SU-DHL-6 (cell line): ENCODE measurements at regions not wholly inside any gene's neighbourhood (a gene's known extent, or its start where the extent isn't known, plus 50 kb on each side); places are given as distances from the start of the nearest gene placed in this dataset.

Experiments
- H2AFZ ChIP-seq: fragments of 200-600 bp; sonication (generic); 2 replicates; pipeline ENCODE4 v1.6.1; 2014; ENCODE audit warnings: low read depth, mild to moderate bottlenecking, moderate library complexity, mixed read lengths, antibody characterized with exemption, low read length; ENCODE audit not compliant: severe bottlenecking
- H3F3A ChIP-seq: fragments of 200-600 bp; shearing (Covaris generic); 2 replicates; pipeline ENCODE4 v1.6.0; 2016; ENCODE audit warnings: antibody characterized with exemption, mild to moderate bottlenecking; ENCODE audit not compliant: insufficient read depth
- H3K27ac ChIP-seq: fragments of 200-600 bp; sonication (generic); 2 replicates; pipeline ENCODE4 v1.5.1; 2016; ENCODE audit warnings: low read depth, mild to moderate bottlenecking, low read length, moderate library complexity, mixed read lengths
- H3K27me3 ChIP-seq: fragments of 200-600 bp; sonication (generic), shearing (Covaris generic); 2 replicates; pipeline ENCODE4 v1.6.0; 2014; ENCODE audit warnings: mild to moderate bottlenecking, low read length
- H3K36me3 ChIP-seq: fragments of 200-600 bp; sonication (generic); 2 replicates; pipeline ENCODE4 v1.6.1; 2014; ENCODE audit warnings: mild to moderate bottlenecking, low read length, mixed read lengths
- H3K4me2 ChIP-seq: fragments of 300-600, 200-600 bp; shearing (Covaris generic), sonication (generic); 2 replicates; pipeline ENCODE4 v1.6.0; 2014; ENCODE audit warnings: low read length, low read depth, mild to moderate bottlenecking; ENCODE audit not compliant: poor library complexity, severe bottlenecking
- H3K4me3 ChIP-seq: fragments of 200-600 bp; sonication (generic); 2 replicates; pipeline ENCODE4 v1.5.1; 2014; ENCODE audit warnings: antibody characterized with exemption, low read length, mild to moderate bottlenecking, mixed read lengths; ENCODE audit not compliant: insufficient read depth, poor library complexity, severe bottlenecking
- H3K79me2 ChIP-seq: fragments of 200-600 bp; sonication (generic); 2 replicates; pipeline ENCODE4 v1.6.1; 2014; ENCODE audit warnings: mild to moderate bottlenecking, low read length, moderate library complexity; ENCODE audit not compliant: insufficient read depth
- H3K9ac ChIP-seq: fragments of 200-600 bp; sonication (generic); 2 replicates; pipeline ENCODE4 v1.7.0; 2014; ENCODE audit warnings: mild to moderate bottlenecking, low read length
- H3K9me2 ChIP-seq: fragments of 200-600 bp; sonication (generic); replicated peaks from 2 replicates; pipeline ENCODE4 v1.6.1; 2014; ENCODE audit warnings: low read length; ENCODE audit not compliant: insufficient read depth
- H3K9me3 ChIP-seq: fragments of 200-600 bp; sonication (generic); 2 replicates; pipeline ENCODE4 v1.6.1; 2014; ENCODE audit warnings: low read length, mixed read lengths; ENCODE audit not compliant: insufficient read depth
- H4K20me1 ChIP-seq: fragments of 200-600 bp; sonication (generic); 2 replicates; pipeline ENCODE4 v1.6.1; 2014; ENCODE audit warnings: low read depth, mild to moderate bottlenecking, antibody characterized with exemption, low read length, moderate library complexity, mixed read lengths
- CTCF ChIP-seq: fragments of 200-600 bp; sonication (generic); IDR thresholded peaks from one replicate; pipeline ENCODE4 v1.5.1; 2017; ENCODE audit warnings: antibody characterized with exemption, mild to moderate bottlenecking, low read length, moderate library complexity; ENCODE audit not compliant: insufficient read depth, poor library complexity, severe bottlenecking
- EZH2phosphoT487 ChIP-seq: fragments of 200-600 bp; sonication (generic), shearing (Covaris generic); conservative IDR thresholded peaks from 2 replicates; pipeline ENCODE4 v1.6.1; 2018; ENCODE audit warnings: mild to moderate bottlenecking, antibody characterized with exemption, low read length, moderate library complexity, mixed read lengths

GRCh38 chr5:81914696-81915095 is 57.1 kb upstream of the ATG10 start:
- H2AFZ ChIP-seq, result no peak overlapping the region
- TF ChIP-seq CTCF (no peak), EZH2phosphoT487 (no peak)

GRCh38 chr5:81912933-81913332 is 58.9 kb upstream of the ATG10 start:
- no peaks in the 10 kb centered on the region for H4K20me1 ChIP-seq
- H3K4me2 ChIP-seq, result no peak overlapping the region
- no peaks in the 10 kb centered on the region for H3K79me2 ChIP-seq
- H3K27ac ChIP-seq, result no peak overlapping the region
- no peaks in the 10 kb centered on the region for H3F3A ChIP-seq
- H3K4me3 ChIP-seq, result no peak overlapping the region
- TF ChIP-seq EZH2phosphoT487 (no peak), CTCF (no peak)
- no peak overlapping the region for H2AFZ ChIP-seq
- no peaks in the 10 kb centered on the region for H3K9me3 ChIP-seq
- no peaks in the 10 kb centered on the region for H3K36me3 ChIP-seq
- H3K27me3 ChIP-seq, result no peaks in the 10 kb centered on the region
- no peak overlapping the region for H3K9ac ChIP-seq
- H3K9me2 ChIP-seq, result no peaks in the 10 kb centered on the region

More at GRCh38 chr5:81914696-81915095, 57.1 kb upstream of the ATG10 start:
- no peak overlapping the region for H3K4me3 ChIP-seq
- H3K27ac ChIP-seq, result no peak overlapping the region
- H3K27me3 ChIP-seq, result no peaks in the 10 kb centered on the region
- no peaks in the 10 kb centered on the region for H3K79me2 ChIP-seq
- H3K9ac ChIP-seq, result no peak overlapping the region
- no peaks in the 10 kb centered on the region for H3F3A ChIP-seq
- H3K9me3 ChIP-seq, result no peaks in the 10 kb centered on the region
- no peaks in the 10 kb centered on the region for H3K9me2 ChIP-seq
- no peaks in the 10 kb centered on the region for H3K36me3 ChIP-seq
- no peak overlapping the region for H3K4me2 ChIP-seq
- H4K20me1 ChIP-seq, result no peaks in the 10 kb centered on the region

GRCh38 chr5:81909677-81910076 is 62.1 kb upstream of the ATG10 start:
- Histone ChIP-seq H3K9me3 (no peaks in the 10 kb centered on the region), H3K4me2 (no peak overlapping the region), H3K9ac (no peak overlapping the region), H4K20me1 (no peaks in the 10 kb centered on the region), H3K79me2 (no peaks in the 10 kb centered on the region), H2AFZ (no peak overlapping the region), H3K27me3 (no peaks in the 10 kb centered on the region), H3K9me2 (no peaks in the 10 kb centered on the region), H3F3A (no peaks in the 10 kb centered on the region), H3K27ac (no peak overlapping the region), H3K36me3 (no peaks in the 10 kb centered on the region), H3K4me3 (no peak overlapping the region)
- no peak for TF ChIP-seq EZH2phosphoT487
- TF ChIP-seq CTCF, result no peak

- Histone ChIP-seq H3K4me3 (no peak overlapping the region), H4K20me1 (no peaks in the 10 kb centered on the region), H3K36me3 (no peaks in the 10 kb centered on the region), H3K27me3 (no peaks in the 10 kb centered on the region), H3K4me2 (no peak overlapping the region), H3K9ac (no peak overlapping the region), H3K9me2 (no peaks in the 10 kb centered on the region), H3K9me3 (no peaks in the 10 kb centered on the region), H3K27ac (no peak overlapping the region), H3F3A (no peaks in the 10 kb centered on the region), H2AFZ (no peak overlapping the region), H3K79me2 (no peaks in the 10 kb centered on the region)
- TF ChIP-seq EZH2phosphoT487 (no peak), CTCF (no peak)
These were observed 63.1 kb upstream of the ATG10 start for GRCh38 chr5:81908771-81909170.
